NCI-H524 (cell line): ENCODE measurements at regions not wholly inside any gene's neighbourhood (a gene's known extent, or its start where the extent isn't known, plus 50 kb on each side); places are given as distances from the start of the nearest gene placed in this dataset.
"Not testable (repeated sequence)": the region's sequence is repeated elsewhere in the genome, so short reads cannot be mapped to it uniquely, and the experiment has no call there.

Source experiments
- DNase-seq, 2 experiments: peaks; one replicate each; lab custom pipeline; 2025; lab: John Stamatoyannopoulos, UW

- not testable (repeated sequence) for DNase-seq
Measured at GRCh38 chr7:3162798-3163197, 119.1 kb upstream of the CARD11 start.

GRCh38 chr7:3164380-3164792, 120.7 kb upstream of the CARD11 start:
- DNase-seq, result no peak

- no peak for DNase-seq
Measured at GRCh38 chr7:3165681-3166580, 122.3 kb upstream of the CARD11 start.

GRCh38 chr7:3167551-3167950, 123.9 kb upstream of the CARD11 start:
- DNase-seq, result no peak

- DNase-seq, result no peak
Measured at GRCh38 chr7:3168370-3168769, 124.7 kb upstream of the CARD11 start.

GRCh38 chr7:3168869-3169268, 125.2 kb upstream of the CARD11 start:
- DNase-seq, result no peak

GRCh38 chr7:3172768-3173280, 128.2 kb upstream of the SDK1 start:
- DNase-seq, result no peak

- DNase-seq, result no peak
Measured at GRCh38 chr7:3174515-3175284, 126.4 kb upstream of the SDK1 start.

GRCh38 chr7:3175285-3175902, 125.7 kb upstream of the SDK1 start:
- DNase-seq, result no peak

GRCh38 chr7:3176112-3177000, 124.7 kb upstream of the SDK1 start:
- DNase-seq, result no peak

- no peak for DNase-seq
Measured at GRCh38 chr7:3177271-3177670, 123.8 kb upstream of the SDK1 start.

- no peak for DNase-seq
Measured at GRCh38 chr7:3179456-3179855, 121.6 kb upstream of the SDK1 start.

GRCh38 chr7:3180604-3181003, 120.4 kb upstream of the SDK1 start:
- peak in 1 of 2 experiments; percentile 26 for DNase-seq

GRCh38 chr7:3182055-3182454, 119.0 kb upstream of the SDK1 start:
- not testable (repeated sequence) for DNase-seq

GRCh38 chr7:3187444-3188040, 113.5 kb upstream of the SDK1 start:
- DNase-seq, result no peak

- DNase-seq, result peak; percentile 27 to 84
Measured at GRCh38 chr7:3188946-3189345, 112.1 kb upstream of the SDK1 start.

GRCh38 chr7:3191548-3191947, 109.5 kb upstream of the SDK1 start:
- peak; percentile 49 to 89 for DNase-seq

- peak; percentile 8 to 75 for DNase-seq
Measured at GRCh38 chr7:3192669-3193068, 108.4 kb upstream of the SDK1 start.

GRCh38 chr7:3193379-3194120, 107.5 kb upstream of the SDK1 start:
- DNase-seq, result no peak

- no peak for DNase-seq
Measured at GRCh38 chr7:3194501-3195141, 106.4 kb upstream of the SDK1 start.
